Psoas muscle (tissue), 7 donors: ENCODE measurements at regions not wholly inside any gene's neighbourhood (a gene's known extent, or its start where the extent isn't known, plus 50 kb on each side); places are given as distances from the start of the nearest gene placed in this dataset.

Experiments
- ATAC-seq, 4 donors: fragments of 200-7000 bp; cut with Tn5 transposase; one replicate each; pipeline ENCODE4 v1.9.1; 2020; ENCODE audit warnings: moderate library complexity in 3 of 4, mild to moderate bottlenecking in 2 of 4
- DNase-seq, 2 donors: peaks; one replicate each; pipeline ENCODE4 v3.0.0-alpha.2; 2020
- H3K27ac ChIP-seq: fragments of 200-600 bp; one replicate; pipeline ENCODE4 v1.8.0; 2022
- H3K27me3 ChIP-seq, 3 donors: fragments of 200-600 bp in 1 of 3; one replicate each; pipeline versions ENCODE4 v1.6.1 to v1.8.0; 2013 to 2022; ENCODE audit warnings: low read length in 2 of 3, mild to moderate bottlenecking in 2 of 3, moderate library complexity in 1 of 3; ENCODE audit not compliant: insufficient read depth in 3 of 3
- H3K36me3 ChIP-seq, 2 donors: fragments of 200-600 bp in 1 of 2; one replicate each; pipeline versions ENCODE4 v1.6.1 to v1.8.0; 2013 to 2022; ENCODE audit warnings: low read depth in 1 of 2, mild to moderate bottlenecking in 1 of 2, moderate library complexity in 1 of 2; ENCODE audit not compliant: insufficient read depth in 1 of 2
- H3K4me1 ChIP-seq: fragments of 200-600 bp; one replicate; pipeline ENCODE4 v1.8.0; 2022
- H3K4me3 ChIP-seq: fragments of 200-600 bp; one replicate; pipeline ENCODE4 v1.8.0; 2022; ENCODE audit warnings: mild to moderate bottlenecking
- H3K9me3 ChIP-seq: fragments of 200-600 bp; one replicate; pipeline ENCODE4 v1.8.0; 2022
- WGBS, 3 donors: extraction: QIAGEN DNeasy Blood & Tissue Kit; methylation state at CpG; one replicate each; pipeline versions ENCODE4 v1.1.6 to v1.1.7; 2013; 5-methylcytosine and 5-hydroxymethylcytosine counted together
- intact Hi-C, 2 donors: fragments of 100-400 bp; cut with DNase I; formaldehyde crosslinking; loops; one replicate each; pipeline versions ENCODE4 v1.11.0 to v1.14.2; 2022
- TF ChIP-seq, protein P1 (sequence below): fragments of 200-600 bp; IDR thresholded peaks from one replicate; pipeline ENCODE4 v1.8.0; 2022; ENCODE audit warnings: antibody characterized with exemption
- donor health status: healthy with polysubstance abuse.
- donor health status: DM: no; HTN: no; CAD: no; lungs with moderate emphysema.
- donor health status: Bipolar disorder and iron deficiency.
- donor health status: healthy.
- donor health status: DM: yes; HTN: yes; CAD: no.
- donor health status: DM: no; HTN: no; CAD: no.
- donor health status: DM: yes; HTN: yes; CAD: no.

GRCh38 chr4:129968778-129969177 is 872.8 kb downstream of the C4orf33 start:
- no peak overlapping the region for H3K4me3 ChIP-seq
- no peak overlapping the region for H3K27ac ChIP-seq
- intact Hi-C loops, result no loop called here
- ATAC-seq (no peak), DNase-seq (no peak)
- no peaks in the 10 kb centered on the region for H3K36me3 ChIP-seq
- no peaks in the 10 kb centered on the region for H3K27me3 ChIP-seq
- WGBS, 3 donors, result 50 to 66% (median 65%) methylated on average over 1 of the region's 1 CpG
- H3K9me3 ChIP-seq, result no peaks in the 10 kb centered on the region
- H3K4me1 ChIP-seq, result no peaks in the 10 kb centered on the region
- TF ChIP-seq, protein P1, sequence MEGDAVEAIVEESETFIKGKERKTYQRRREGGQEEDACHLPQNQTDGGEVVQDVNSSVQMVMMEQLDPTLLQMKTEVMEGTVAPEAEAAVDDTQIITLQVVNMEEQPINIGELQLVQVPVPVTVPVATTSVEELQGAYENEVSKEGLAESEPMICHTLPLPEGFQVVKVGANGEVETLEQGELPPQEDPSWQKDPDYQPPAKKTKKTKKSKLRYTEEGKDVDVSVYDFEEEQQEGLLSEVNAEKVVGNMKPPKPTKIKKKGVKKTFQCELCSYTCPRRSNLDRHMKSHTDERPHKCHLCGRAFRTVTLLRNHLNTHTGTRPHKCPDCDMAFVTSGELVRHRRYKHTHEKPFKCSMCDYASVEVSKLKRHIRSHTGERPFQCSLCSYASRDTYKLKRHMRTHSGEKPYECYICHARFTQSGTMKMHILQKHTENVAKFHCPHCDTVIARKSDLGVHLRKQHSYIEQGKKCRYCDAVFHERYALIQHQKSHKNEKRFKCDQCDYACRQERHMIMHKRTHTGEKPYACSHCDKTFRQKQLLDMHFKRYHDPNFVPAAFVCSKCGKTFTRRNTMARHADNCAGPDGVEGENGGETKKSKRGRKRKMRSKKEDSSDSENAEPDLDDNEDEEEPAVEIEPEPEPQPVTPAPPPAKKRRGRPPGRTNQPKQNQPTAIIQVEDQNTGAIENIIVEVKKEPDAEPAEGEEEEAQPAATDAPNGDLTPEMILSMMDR, result no peak

DNA sequence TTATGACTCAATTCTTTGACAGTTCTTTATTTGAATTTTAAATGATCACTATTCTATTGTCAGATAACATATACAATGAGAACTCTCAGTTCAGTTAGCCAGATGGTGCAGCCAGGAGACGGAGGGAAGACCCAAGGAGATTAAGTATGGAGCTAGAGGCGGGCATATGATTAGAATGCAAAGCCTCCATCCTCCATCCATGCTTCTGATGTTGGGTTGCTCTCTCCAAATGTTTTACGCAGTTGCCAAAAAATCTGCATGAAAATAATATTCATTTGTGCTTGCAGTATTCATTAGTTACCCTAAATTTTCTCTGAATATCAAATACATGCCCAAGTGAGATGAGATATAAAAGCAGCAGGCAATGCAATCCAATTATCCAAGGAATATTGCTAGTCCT is 874.8 kb downstream of the C4orf33 start:
- ATAC-seq, result no peak
- Histone ChIP-seq H3K36me3 (no peaks in the 10 kb centered on the region), H3K27ac (no peak overlapping the region), H3K4me3 (no peak overlapping the region), H3K4me1 (no peaks in the 10 kb centered on the region), H3K27me3 (no peaks in the 10 kb centered on the region), H3K9me3 (no peaks in the 10 kb centered on the region)
- WGBS, 3 donors, result 74 to 85% (median 78%) methylated on average over 3 of the region's 3 CpGs
- no peak for DNase-seq
- TF ChIP-seq, protein P1, result no peak
- intact Hi-C loops, result no loop called here

DNA sequence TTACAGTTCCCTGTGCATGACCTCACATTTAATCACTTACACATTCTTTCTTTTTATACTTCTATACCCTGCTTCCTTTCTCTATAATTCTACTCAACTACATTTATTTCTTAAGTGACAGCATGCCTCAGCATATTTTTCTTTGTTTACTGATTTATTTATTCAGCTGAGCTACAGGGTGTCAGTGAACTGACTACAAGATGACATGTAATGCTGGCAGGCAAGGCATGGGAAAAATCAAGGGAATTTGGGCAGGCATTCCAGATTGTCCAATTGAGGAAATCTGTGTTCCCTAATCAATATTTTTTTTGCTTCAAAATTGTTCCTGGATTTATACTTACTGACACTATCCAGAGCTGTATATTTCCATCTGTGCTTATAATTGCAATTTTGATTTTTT is 875.5 kb downstream of the C4orf33 start:
- DNase-seq (no peak), ATAC-seq (no peak)
- intact Hi-C loops, result no loop called here
- Histone ChIP-seq H3K4me1 (no peaks in the 10 kb centered on the region), H3K36me3 (no peaks in the 10 kb centered on the region), H3K4me3 (no peak overlapping the region), H3K27me3 (no peaks in the 10 kb centered on the region), H3K27ac (no peak overlapping the region), H3K9me3 (no peaks in the 10 kb centered on the region)
- TF ChIP-seq, protein P1, result no peak

DNA sequence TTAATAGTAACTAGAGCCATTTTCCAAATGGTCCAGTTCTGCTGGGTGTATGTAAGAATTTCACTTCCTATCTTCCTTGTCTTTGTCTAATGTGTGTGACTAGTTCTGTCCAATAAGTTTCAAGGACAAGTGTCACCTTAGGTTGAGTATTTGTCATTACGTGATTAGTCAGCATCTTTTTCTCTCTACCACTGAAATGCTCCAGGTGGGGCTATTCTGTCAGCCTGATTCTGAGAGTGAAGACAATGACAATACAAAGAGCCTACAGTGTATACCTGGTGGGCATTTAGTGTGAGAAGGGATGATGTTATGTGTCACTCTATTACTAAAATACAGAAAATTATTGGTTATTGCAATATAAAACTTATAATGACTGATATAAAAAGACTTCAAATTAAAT is 876.3 kb downstream of the C4orf33 start:
- TF ChIP-seq, protein P1, result no peak
- ATAC-seq, result no peak
- no peaks in the 10 kb centered on the region for H3K9me3 ChIP-seq
- intact Hi-C loops, result no loop called here
- no peak for DNase-seq
- H3K27me3 ChIP-seq, result no peaks in the 10 kb centered on the region
- no peaks in the 10 kb centered on the region for H3K36me3 ChIP-seq
- no peaks in the 10 kb centered on the region for H3K4me1 ChIP-seq
- 88 to 92% (median 89%) methylated on average over 1 of the region's 1 CpG for WGBS, 3 donors
- H3K4me3 ChIP-seq, result no peak overlapping the region
- no peak overlapping the region for H3K27ac ChIP-seq

GRCh38 chr4:129974730-129975129 is 878.8 kb downstream of the C4orf33 start:
- ATAC-seq (no peak), DNase-seq (no peak)
- Histone ChIP-seq H3K27ac (no peak overlapping the region), H3K9me3 (no peaks in the 10 kb centered on the region), H3K4me1 (no peaks in the 10 kb centered on the region), H3K36me3 (no peaks in the 10 kb centered on the region), H3K27me3 (no peaks in the 10 kb centered on the region), H3K4me3 (no peak overlapping the region)
- intact Hi-C loops, result no loop called here
- TF ChIP-seq, protein P1, result no peak
